Upper lobe of left lung (tissue), 6 donors: ENCODE measurements at regions not wholly inside any gene's neighbourhood (a gene's known extent, or its start where the extent isn't known, plus 50 kb on each side); places are given as distances from the start of the nearest gene placed in this dataset.

Source experiments
- ATAC-seq, 2 donors: fragments of 200-7000 bp; cut with Tn5 transposase; one replicate each; pipeline ENCODE4 v1.9.1; 2022; ENCODE audit warnings: mild to moderate bottlenecking in 2 of 2, moderate library complexity in 2 of 2; ENCODE audit not compliant: low FRiP score in 2 of 2
- DNase-seq, 2 donors: peaks; one replicate each; pipeline ENCODE4 v3.0.0-alpha.2; 2019 to 2020
- H3K27ac ChIP-seq, 4 donors: fragments of 200-600 bp; sonication (generic); one replicate each; pipeline ENCODE4 v1.5.1; 2016 to 2019
- H3K27me3 ChIP-seq, 4 donors: fragments of 200-600 bp; sonication (generic); one replicate each; pipeline ENCODE4 v1.5.1; 2017 to 2019
- H3K36me3 ChIP-seq, 4 donors: fragments of 200-600 bp; sonication (generic); one replicate each; pipeline ENCODE4 v1.5.1; 2016 to 2019
- H3K4me1 ChIP-seq, 4 donors: fragments of 200-600 bp; sonication (generic); one replicate each; pipeline ENCODE4 v1.5.1; 2018 to 2019
- H3K4me3 ChIP-seq, 4 donors: fragments of 200-600 bp; sonication (generic); one replicate each; pipeline ENCODE4 v1.5.1; 2017 to 2019; ENCODE audit warnings: mild to moderate bottlenecking in 2 of 4, moderate library complexity in 1 of 4
- H3K9me3 ChIP-seq, 4 donors: fragments of 200-600 bp; sonication (generic); one replicate each; pipeline ENCODE4 v1.5.1; 2018 to 2019
- CTCF ChIP-seq, 6 experiments: fragments of 450-650 bp in 4 of 6; fragments of 200-600 bp in 2 of 6; sonication (generic) in 2 of 6; IDR thresholded peaks; one replicate each; pipeline ENCODE4 v1.5.1; 2016 to 2019; ENCODE audit warnings: antibody characterized with exemption in 6 of 6
- EP300 ChIP-seq, 4 donors: sonication (generic); formaldehyde crosslinking; IDR thresholded peaks; one replicate each; pipeline ENCODE4 v1.5.1; 2017; ENCODE audit warnings: antibody characterized with exemption in 4 of 4, control low read depth in 2 of 4
- POLR2A ChIP-seq, 4 donors: fragments of 450-650 bp; IDR thresholded peaks; one replicate each; pipeline ENCODE4 v1.5.1; 2016 to 2017; ENCODE audit warnings: antibody characterized with exemption in 4 of 4, mild to moderate bottlenecking in 2 of 4
- POLR2AphosphoS5 ChIP-seq, 2 donors: sonication (generic); formaldehyde crosslinking; IDR thresholded peaks; one replicate each; pipeline ENCODE4 v1.5.1; 2017; ENCODE audit warnings: antibody characterized with exemption in 2 of 2
- WGBS, 2 donors: methylation state at CpG; one replicate each; pipeline ENCODE4 v1.1.5; 2017 to 2018; 5-methylcytosine and 5-hydroxymethylcytosine counted together
- donor health status: DM: no; HTN: no; CAD: no; lungs with moderate emphysema.
- donor health status: DM: no; HTN: yes; CAD: no; lungs with severe emphysema.

GRCh38 chr3:137938876-137939275 lies 71.1 kb upstream of the CLDN18 start:
- DNase-seq (no peak), ATAC-seq (no peak)
- TF ChIP-seq EP300 (IDR thresholded peaks at IDR 0.05) (no peak), POLR2AphosphoS5 (IDR thresholded peaks at IDR 0.05) (no peak), CTCF (IDR thresholded peaks at IDR 0.05) (no peak), POLR2A (IDR thresholded peaks at IDR 0.05) (no peak)
- Histone ChIP-seq H3K9me3 (no peaks in the 10 kb centered on the region), H3K36me3 (no peaks in the 10 kb centered on the region), H3K27me3 (no peaks in the 10 kb centered on the region), H3K27ac (no peak overlapping the region), H3K4me1 (no peaks in the 10 kb centered on the region), H3K4me3 (no peak overlapping the region)
- WGBS, 2 donors, result 95% methylated on average over 2 of the region's 2 CpGs

GRCh38 chr3:137944593-137944992 lies 65.4 kb upstream of the CLDN18 start:
- no peak overlapping the region for H3K27ac ChIP-seq
- H3K4me3 ChIP-seq, result no peak overlapping the region
- 73 to 75% methylated on average over 2 of the region's 2 CpGs for WGBS, 2 donors
- ATAC-seq (no peak), DNase-seq (no peak)
- H3K9me3 ChIP-seq, result no peaks in the 10 kb centered on the region
- no peaks in the 10 kb centered on the region for H3K27me3 ChIP-seq
- H3K4me1 ChIP-seq, result no peaks in the 10 kb centered on the region
- H3K36me3 ChIP-seq, result no peaks in the 10 kb centered on the region
- no peak for TF ChIP-seq POLR2A (IDR thresholded peaks at IDR 0.05)
- TF ChIP-seq CTCF (IDR thresholded peaks at IDR 0.05), result no peak
- TF ChIP-seq POLR2AphosphoS5 (IDR thresholded peaks at IDR 0.05), result no peak
- no peak for TF ChIP-seq EP300 (IDR thresholded peaks at IDR 0.05)

- TF ChIP-seq EP300 (IDR thresholded peaks at IDR 0.05) (no peak), POLR2AphosphoS5 (IDR thresholded peaks at IDR 0.05) (no peak), POLR2A (IDR thresholded peaks at IDR 0.05) (no peak), CTCF (IDR thresholded peaks at IDR 0.05) (peak; percentile 14 to 67 (median 54))
- Histone ChIP-seq H3K27me3 (no peaks in the 10 kb centered on the region), H3K4me3 (no peak overlapping the region), H3K9me3 (no peaks in the 10 kb centered on the region), H3K4me1 (no peaks in the 10 kb centered on the region), H3K36me3 (no peaks in the 10 kb centered on the region), H3K27ac (no peak overlapping the region)
- ATAC-seq, result peak in 1 of 2 donors; percentile 56
- WGBS, 2 donors, result 3 to 5% methylated on average over 7 of the region's 7 CpGs
- peak in 1 of 2 donors; percentile 25 for DNase-seq
Observed at GRCh38 chr3:137946356-137946973, 63.5 kb upstream of the CLDN18 start.

GRCh38 chr3:137947117-137947516 lies 62.8 kb upstream of the CLDN18 start:
- Histone ChIP-seq H3K4me3 (no peak overlapping the region), H3K4me1 (no peaks in the 10 kb centered on the region), H3K9me3 (no peaks in the 10 kb centered on the region), H3K27me3 (no peaks in the 10 kb centered on the region), H3K27ac (no peak overlapping the region), H3K36me3 (no peaks in the 10 kb centered on the region)
- ATAC-seq (no peak), DNase-seq (no peak)
- WGBS, 2 donors, result 74 to 77% methylated on average over 2 of the region's 2 CpGs
- TF ChIP-seq CTCF (IDR thresholded peaks at IDR 0.05), result no peak
- TF ChIP-seq POLR2A (IDR thresholded peaks at IDR 0.05), result no peak
- TF ChIP-seq POLR2AphosphoS5 (IDR thresholded peaks at IDR 0.05), result no peak
- TF ChIP-seq EP300 (IDR thresholded peaks at IDR 0.05), result no peak

- 18 to 66% methylated on average over 3 of the region's 3 CpGs for WGBS, 2 donors
Observed at GRCh38 chr3:137948400-137949072, 61.4 kb upstream of the CLDN18 start.

More at GRCh38 chr3:137948400-137949072, 61.4 kb upstream of the CLDN18 start:
- Histone ChIP-seq H3K9me3 (no peaks in the 10 kb centered on the region), H3K4me1 (no peaks in the 10 kb centered on the region), H3K27me3 (no peaks in the 10 kb centered on the region), H3K27ac (no peak overlapping the region), H3K36me3 (no peaks in the 10 kb centered on the region), H3K4me3 (no peak overlapping the region)
- TF ChIP-seq EP300 (IDR thresholded peaks at IDR 0.05) (no peak), POLR2A (IDR thresholded peaks at IDR 0.05) (no peak), POLR2AphosphoS5 (IDR thresholded peaks at IDR 0.05) (no peak), CTCF (IDR thresholded peaks at IDR 0.05) (no peak)
- DNase-seq, result no peak
- ATAC-seq, result no peak
